Stomach smooth muscle (tissue), 2 donors: ENCODE measurements at regions not wholly inside any gene's neighbourhood (a gene's known extent, or its start where the extent isn't known, plus 50 kb on each side); places are given as distances from the start of the nearest gene placed in this dataset.

Experiments used
- H3K27ac ChIP-seq: one replicate; pipeline ENCODE4 v1.7.0; 2013; ENCODE audit warnings: mild to moderate bottlenecking, low read length, inconsistent platforms
- H3K27me3 ChIP-seq, 2 donors: one replicate each; pipeline ENCODE4 v1.7.0; 2013; ENCODE audit warnings: low read length in 2 of 2; ENCODE audit not compliant: insufficient read depth in 2 of 2, control insufficient read depth in 1 of 2
- H3K36me3 ChIP-seq, 2 donors: one replicate each; pipeline ENCODE4 v1.7.0; 2013; ENCODE audit warnings: low read length in 2 of 2; ENCODE audit not compliant: control insufficient read depth in 2 of 2, insufficient read depth in 2 of 2
- H3K4me1 ChIP-seq: one replicate; pipeline ENCODE4 v1.7.0; 2013; ENCODE audit warnings: low read length; ENCODE audit not compliant: control insufficient read depth, insufficient read depth
- H3K4me3 ChIP-seq, 2 donors: one replicate each; pipeline ENCODE4 v1.7.0; 2013; ENCODE audit warnings: low read length in 2 of 2
- H3K9ac ChIP-seq, 2 donors: one replicate each; pipeline ENCODE4 v1.7.0; 2013; ENCODE audit warnings: low read length in 2 of 2, mild to moderate bottlenecking in 1 of 2
- H3K9me3 ChIP-seq, 2 donors: one replicate each; pipeline ENCODE4 v1.7.0; 2013; ENCODE audit warnings: low read length in 2 of 2; ENCODE audit not compliant: control insufficient read depth in 2 of 2
- donor health status: healthy.
- donor health status: Pancreatic carcinoma.

GRCh38 chr5:18985171-18985758 lies 1002.7 kb downstream of the CDH18 start:
- Histone ChIP-seq H3K36me3 (no peaks in the 10 kb centered on the region), H3K4me3 (no peak overlapping the region), H3K27me3 (no peaks in the 10 kb centered on the region), H3K4me1 (no peaks in the 10 kb centered on the region), H3K27ac (no peak overlapping the region), H3K9me3 (no peaks in the 10 kb centered on the region), H3K9ac (no peak overlapping the region)

GRCh38 chr5:18987101-18987500 lies 1000.9 kb downstream of the CDH18 start:
- no peaks in the 10 kb centered on the region for H3K36me3 ChIP-seq
- no peaks in the 10 kb centered on the region for H3K27me3 ChIP-seq
- no peaks in the 10 kb centered on the region for H3K9me3 ChIP-seq
- H3K9ac ChIP-seq: no peak overlapping the region
- no peak overlapping the region for H3K4me3 ChIP-seq
- H3K4me1 ChIP-seq: no peaks in the 10 kb centered on the region
- H3K27ac ChIP-seq: no peak overlapping the region

- H3K4me1 ChIP-seq: no peaks in the 10 kb centered on the region
- H3K27me3 ChIP-seq: no peaks in the 10 kb centered on the region
- H3K27ac ChIP-seq: no peak overlapping the region
- H3K9me3 ChIP-seq: no peaks in the 10 kb centered on the region
- H3K36me3 ChIP-seq: no peaks in the 10 kb centered on the region
- H3K9ac ChIP-seq: no peak overlapping the region
- no peak overlapping the region for H3K4me3 ChIP-seq
Observed at GRCh38 chr5:18990852-18991251, 997.1 kb downstream of the CDH18 start.

- Histone ChIP-seq H3K4me3 (no peak overlapping the region), H3K9me3 (no peaks in the 10 kb centered on the region), H3K4me1 (no peaks in the 10 kb centered on the region), H3K9ac (no peak overlapping the region), H3K36me3 (no peaks in the 10 kb centered on the region), H3K27ac (no peak overlapping the region), H3K27me3 (no peaks in the 10 kb centered on the region)
Observed at GRCh38 chr5:18992264-18992663, 995.7 kb downstream of the CDH18 start.

- Histone ChIP-seq H3K4me1 (no peaks in the 10 kb centered on the region), H3K9me3 (no peaks in the 10 kb centered on the region), H3K27ac (no peak overlapping the region), H3K4me3 (no peak overlapping the region), H3K9ac (no peak overlapping the region), H3K27me3 (no peaks in the 10 kb centered on the region), H3K36me3 (no peaks in the 10 kb centered on the region)
Observed at GRCh38 chr5:18999478-18999877, 988.5 kb downstream of the CDH18 start.

GRCh38 chr5:19001054-19001453 lies 986.9 kb downstream of the CDH18 start:
- H3K27me3 ChIP-seq: no peaks in the 10 kb centered on the region
- H3K4me3 ChIP-seq: no peak overlapping the region
- H3K27ac ChIP-seq: no peak overlapping the region
- no peak overlapping the region for H3K9ac ChIP-seq
- no peaks in the 10 kb centered on the region for H3K4me1 ChIP-seq
- H3K36me3 ChIP-seq: no peaks in the 10 kb centered on the region
- H3K9me3 ChIP-seq: no peaks in the 10 kb centered on the region

GRCh38 chr5:19001539-19001938 lies 986.5 kb downstream of the CDH18 start:
- Histone ChIP-seq H3K27ac (no peak overlapping the region), H3K9me3 (no peaks in the 10 kb centered on the region), H3K36me3 (no peaks in the 10 kb centered on the region), H3K4me3 (no peak overlapping the region), H3K9ac (no peak overlapping the region), H3K27me3 (no peaks in the 10 kb centered on the region), H3K4me1 (no peaks in the 10 kb centered on the region)

GRCh38 chr5:19002111-19002510 lies 985.9 kb downstream of the CDH18 start:
- Histone ChIP-seq H3K27me3 (no peaks in the 10 kb centered on the region), H3K9ac (no peak overlapping the region), H3K9me3 (no peaks in the 10 kb centered on the region), H3K27ac (no peak overlapping the region), H3K4me1 (no peaks in the 10 kb centered on the region), H3K36me3 (no peaks in the 10 kb centered on the region), H3K4me3 (no peak overlapping the region)

- no peak overlapping the region for H3K27ac ChIP-seq
- no peaks in the 10 kb centered on the region for H3K27me3 ChIP-seq
- no peaks in the 10 kb centered on the region for H3K9me3 ChIP-seq
- no peak overlapping the region for H3K9ac ChIP-seq
- no peak overlapping the region for H3K4me3 ChIP-seq
- no peaks in the 10 kb centered on the region for H3K36me3 ChIP-seq
- no peaks in the 10 kb centered on the region for H3K4me1 ChIP-seq
Observed at GRCh38 chr5:19018822-19019221, 969.2 kb downstream of the CDH18 start.

GRCh38 chr5:19031491-19031890 lies 956.5 kb downstream of the CDH18 start:
- Histone ChIP-seq H3K27me3 (no peaks in the 10 kb centered on the region), H3K9ac (no peak overlapping the region), H3K27ac (no peak overlapping the region), H3K9me3 (no peaks in the 10 kb centered on the region), H3K4me3 (no peak overlapping the region), H3K36me3 (no peaks in the 10 kb centered on the region), H3K4me1 (no peaks in the 10 kb centered on the region)

GRCh38 chr5:19035816-19036215 lies 952.2 kb downstream of the CDH18 start:
- Histone ChIP-seq H3K36me3 (no peaks in the 10 kb centered on the region), H3K9ac (no peak overlapping the region), H3K9me3 (no peaks in the 10 kb centered on the region), H3K4me3 (no peak overlapping the region), H3K27ac (no peak overlapping the region), H3K4me1 (no peaks in the 10 kb centered on the region), H3K27me3 (no peaks in the 10 kb centered on the region)
